GM18511 (cell line): ENCODE measurements at regions not wholly inside any gene's neighbourhood (a gene's known extent, or its start where the extent isn't known, plus 50 kb on each side); places are given as distances from the start of the nearest gene placed in this dataset.
"Not testable (repeated sequence)": the region's sequence is repeated elsewhere in the genome, so short reads cannot be mapped to it uniquely, and the experiment has no call there.

Source experiments
- ATAC-seq: cut with Tn5 transposase; IDR thresholded peaks from one replicate; pipeline ENCODE4 v1.9.1; 2021; ENCODE audit warnings: mild to moderate bottlenecking, moderate library complexity; ENCODE audit not compliant: unreplicated experiment

GRCh38 chr11:116065191-116065895 lies 561.1 kb upstream of the CADM1 start:
- ATAC-seq = no peak

- no peak for ATAC-seq
Measured at GRCh38 chr11:116062490-116063171, 558.4 kb upstream of the CADM1 start.

- ATAC-seq = no peak
Measured at GRCh38 chr11:116062129-116062489, 557.9 kb upstream of the CADM1 start.

- no peak for ATAC-seq
Measured at GRCh38 chr11:116061322-116061721, 557.1 kb upstream of the CADM1 start.

GRCh38 chr11:116059919-116060318 lies 555.7 kb upstream of the CADM1 start:
- no peak for ATAC-seq

- ATAC-seq = no peak
Measured at GRCh38 chr11:116057000-116057399, 552.8 kb upstream of the CADM1 start.

GRCh38 chr11:116055064-116055463 lies 550.8 kb upstream of the CADM1 start:
- no peak for ATAC-seq

- ATAC-seq = no peak
Measured at GRCh38 chr11:116053548-116053919, 549.3 kb upstream of the CADM1 start.

- ATAC-seq = no peak
Measured at GRCh38 chr11:116052603-116053547, 548.7 kb upstream of the CADM1 start.

GRCh38 chr11:116051494-116051893 lies 547.3 kb upstream of the CADM1 start:
- ATAC-seq = no peak

GRCh38 chr11:116049383-116049782 lies 545.2 kb upstream of the CADM1 start:
- no peak for ATAC-seq

GRCh38 chr11:116046127-116046526 lies 541.9 kb upstream of the CADM1 start:
- ATAC-seq = no peak

GRCh38 chr11:116044941-116045340 lies 540.7 kb upstream of the CADM1 start:
- ATAC-seq = no peak

GRCh38 chr11:116044520-116044919 lies 540.3 kb upstream of the CADM1 start:
- ATAC-seq = no peak

- no peak for ATAC-seq
Measured at GRCh38 chr11:116043857-116044256, 539.6 kb upstream of the CADM1 start.

- not testable (repeated sequence) for ATAC-seq
Measured at GRCh38 chr11:116043059-116043458, 538.8 kb upstream of the CADM1 start.

- no peak for ATAC-seq
Measured at GRCh38 chr11:116042146-116042545, 537.9 kb upstream of the CADM1 start.

GRCh38 chr11:116037861-116038260 lies 533.6 kb upstream of the CADM1 start:
- no peak for ATAC-seq

GRCh38 chr11:116035977-116036376 lies 531.8 kb upstream of the CADM1 start:
- no peak for ATAC-seq

GRCh38 chr11:116033931-116034553 lies 529.8 kb upstream of the CADM1 start:
- ATAC-seq = no peak

GRCh38 chr11:116030697-116031331 lies 526.6 kb upstream of the CADM1 start:
- no peak for ATAC-seq
